Kidney capillary endothelial cell (primary cell): ENCODE measurements at regions not wholly inside any gene's neighbourhood (a gene's known extent, or its start where the extent isn't known, plus 50 kb on each side); places are given as distances from the start of the nearest gene placed in this dataset.
"Not testable (repeated sequence)": the region's sequence is repeated elsewhere in the genome, so short reads cannot be mapped to it uniquely, and the experiment has no call there.

Experiments used
- DNase-seq: peaks from one replicate; pipeline ENCODE4 v3.0.0-alpha.2; 2018; ENCODE audit warnings: low spot score

DNA sequence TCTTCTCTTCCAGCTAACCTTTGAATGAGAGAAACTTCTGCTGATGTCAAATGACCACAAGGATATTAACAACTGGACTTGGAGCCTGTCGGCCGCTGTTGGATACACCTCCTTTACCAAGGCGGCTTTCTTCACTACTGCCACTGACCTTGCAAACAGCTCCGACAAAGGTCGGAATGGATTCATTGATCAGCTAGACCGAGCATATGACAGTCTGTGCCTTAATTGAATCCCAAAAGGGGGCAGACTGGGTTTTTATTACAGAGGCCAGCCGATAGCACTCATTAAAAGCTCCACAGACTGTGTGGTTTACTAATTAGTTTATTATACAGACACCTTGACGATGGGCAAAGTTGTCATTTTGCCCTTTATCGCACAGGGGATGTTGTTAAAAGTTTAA lies 394.5 kb downstream of the RERGL start:
- DNase-seq, result no peak

DNA sequence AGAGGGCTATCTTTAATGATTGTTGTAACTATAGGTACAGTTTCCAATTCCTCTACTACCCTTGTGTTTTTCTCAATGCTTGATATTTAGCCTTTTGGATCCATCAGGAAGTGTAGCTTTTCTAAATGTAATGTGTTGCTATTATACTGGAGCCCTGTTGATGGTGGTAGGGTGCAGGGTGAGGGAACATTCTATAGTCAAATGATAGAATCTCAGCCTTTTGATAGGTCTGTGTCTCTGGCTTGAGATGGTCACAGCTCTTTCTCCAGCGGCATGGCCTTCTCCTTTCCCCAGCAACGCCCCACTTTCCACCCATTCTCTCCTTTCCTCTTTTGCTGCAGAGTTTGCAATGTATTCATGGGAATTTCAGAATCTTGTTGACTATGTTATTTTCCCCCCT lies 398.6 kb downstream of the RERGL start:
- no peak for DNase-seq

- no peak for DNase-seq
Observed at GRCh38 chr12:17680220-17680619, 409.8 kb downstream of the RERGL start.

GRCh38 chr12:17666641-17667324 lies 423.2 kb downstream of the RERGL start:
- DNase-seq, result no peak

- DNase-seq, result no peak
Observed at GRCh38 chr12:17665839-17666238, 424.2 kb downstream of the RERGL start.

- no peak for DNase-seq
Observed at GRCh38 chr12:17661250-17661649, 428.7 kb downstream of the RERGL start.

DNA sequence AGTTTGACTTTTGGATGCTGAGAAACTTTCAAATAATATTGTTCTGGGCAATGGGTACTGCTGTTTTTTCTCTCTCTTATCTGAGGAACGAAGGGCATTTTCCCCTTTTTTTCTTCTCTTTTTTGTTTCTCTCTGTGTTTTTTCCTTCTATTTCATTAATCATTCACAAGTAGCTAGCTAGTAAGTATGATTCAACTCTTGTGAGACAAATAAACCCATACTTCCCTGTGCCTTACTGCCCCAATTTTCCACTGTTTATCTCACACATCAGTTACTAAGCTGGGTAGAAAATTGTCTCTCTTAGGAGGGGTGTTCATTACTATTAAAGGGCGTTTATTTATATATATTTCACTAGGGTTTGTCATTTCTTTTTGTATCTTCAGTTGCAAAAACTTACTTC lies 437.6 kb downstream of the RERGL start:
- DNase-seq, result no peak

GRCh38 chr12:17642340-17642650 lies 447.7 kb downstream of the RERGL start:
- no peak for DNase-seq

DNA sequence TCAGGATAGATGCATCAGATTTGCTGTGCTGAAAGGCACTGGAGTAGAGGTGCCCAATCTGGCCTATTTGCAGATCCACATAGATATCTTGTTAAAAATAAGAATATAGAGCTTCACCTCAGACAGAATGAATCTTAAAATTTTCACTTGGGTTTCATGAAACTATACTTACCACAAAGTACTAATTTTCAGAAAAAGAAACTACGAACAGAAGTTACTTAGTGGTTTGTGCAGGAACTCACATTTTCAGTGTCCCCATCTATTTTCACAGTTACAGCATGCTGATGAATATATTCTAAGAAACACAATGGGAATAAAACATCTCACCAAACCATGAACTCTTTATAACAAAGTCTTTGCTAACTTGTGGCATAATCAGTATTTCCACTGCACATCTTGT lies 449.4 kb downstream of the RERGL start:
- DNase-seq, result no peak

GRCh38 chr12:17618831-17619230 lies 471.2 kb downstream of the RERGL start:
- DNase-seq, result no peak

DNA sequence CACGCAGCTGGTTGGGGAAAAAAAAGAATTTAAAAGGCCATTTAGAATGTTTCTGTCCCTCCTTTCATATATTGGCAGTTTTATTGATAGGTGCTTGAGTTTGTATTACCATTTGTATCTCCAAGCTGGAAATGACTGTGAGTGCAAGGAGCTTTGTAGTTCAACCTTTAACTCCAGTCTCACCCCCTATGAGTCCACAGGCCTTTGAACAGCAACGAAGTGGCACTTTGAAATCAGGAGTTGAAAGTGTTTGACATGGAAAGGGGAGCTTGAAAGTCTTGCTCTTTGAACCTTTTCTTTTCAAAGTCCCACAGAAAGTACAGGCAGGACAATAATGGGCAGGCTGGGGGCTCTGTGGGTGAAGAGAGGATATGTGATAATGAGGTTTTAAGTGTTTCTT lies 480.3 kb downstream of the RERGL start:
- no peak for DNase-seq

GRCh38 chr12:17609153-17609552 lies 480.8 kb downstream of the RERGL start:
- no peak for DNase-seq

DNA sequence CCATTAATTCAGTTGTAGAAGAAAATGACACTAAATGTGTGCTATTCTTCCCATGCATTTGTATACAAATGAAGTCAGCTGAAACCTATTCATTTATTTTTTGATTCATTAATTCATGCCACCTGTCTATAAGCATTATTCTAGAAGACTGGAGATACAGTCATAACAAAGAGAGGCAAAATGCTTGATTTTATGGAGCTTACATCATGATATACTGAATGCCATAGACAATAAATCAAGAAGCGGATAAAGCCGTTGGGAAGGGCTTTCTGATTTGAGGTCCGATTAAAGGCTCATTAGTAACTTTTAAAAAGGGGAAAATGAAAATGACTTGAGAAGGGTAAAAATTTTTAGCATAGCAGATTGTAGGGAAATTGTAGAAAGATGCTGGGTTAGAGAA lies 494.9 kb downstream of the RERGL start:
- no peak for DNase-seq

- DNase-seq, result no peak
Observed at GRCh38 chr12:17593715-17594406, 496.1 kb downstream of the RERGL start.

DNA sequence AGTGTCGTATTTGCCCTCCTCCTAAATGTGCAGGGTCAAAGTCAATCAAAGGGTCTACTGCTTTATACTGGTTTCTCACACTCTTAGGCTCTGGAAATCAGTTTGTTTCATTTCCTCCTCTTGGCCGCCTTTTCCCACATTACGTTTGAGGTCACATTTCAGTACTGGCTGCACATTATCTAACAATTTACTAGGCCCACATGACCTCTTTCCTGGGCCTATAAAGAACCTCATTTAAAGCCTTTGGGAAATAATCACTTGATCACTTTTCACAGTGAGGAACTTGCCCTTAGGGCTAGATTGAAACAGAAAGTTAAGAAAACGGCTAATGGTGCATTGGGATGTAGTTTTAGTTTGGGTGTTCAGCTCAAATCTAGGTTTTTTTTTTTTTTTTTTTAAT lies 497.5 kb downstream of the RERGL start:
- no peak for DNase-seq

DNA sequence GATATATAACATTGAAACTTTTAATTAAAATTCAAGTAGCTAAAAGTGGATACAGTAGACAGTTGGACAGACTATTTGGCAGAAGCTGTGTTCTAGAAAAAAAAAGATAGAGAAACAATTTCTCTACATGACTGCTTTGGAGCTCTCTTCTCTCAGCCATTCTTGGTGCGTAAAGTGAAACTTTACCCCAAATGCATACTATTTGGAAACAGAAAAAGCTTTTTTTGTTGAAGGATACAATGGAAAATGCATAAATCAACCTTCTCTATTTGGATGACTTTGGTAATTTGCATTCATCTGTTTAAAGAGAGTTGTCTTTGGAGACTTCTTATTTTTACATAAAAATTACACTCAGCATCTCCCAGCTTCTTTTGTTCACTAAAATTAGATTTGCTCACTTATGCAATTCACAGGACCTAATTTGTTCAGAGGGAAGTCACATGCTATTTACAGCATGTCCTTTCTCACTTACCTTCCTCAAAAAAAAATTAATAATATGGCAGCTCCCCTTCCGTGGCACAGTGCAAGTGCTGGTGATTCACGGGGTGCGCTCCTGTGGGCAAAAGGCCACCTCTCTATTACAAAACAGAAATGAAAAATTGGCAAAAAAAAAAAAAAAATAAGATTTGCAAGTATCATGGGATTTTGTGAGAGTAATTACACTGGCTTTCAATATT lies 498.9 kb downstream of the RERGL start:
- no peak for DNase-seq

DNA sequence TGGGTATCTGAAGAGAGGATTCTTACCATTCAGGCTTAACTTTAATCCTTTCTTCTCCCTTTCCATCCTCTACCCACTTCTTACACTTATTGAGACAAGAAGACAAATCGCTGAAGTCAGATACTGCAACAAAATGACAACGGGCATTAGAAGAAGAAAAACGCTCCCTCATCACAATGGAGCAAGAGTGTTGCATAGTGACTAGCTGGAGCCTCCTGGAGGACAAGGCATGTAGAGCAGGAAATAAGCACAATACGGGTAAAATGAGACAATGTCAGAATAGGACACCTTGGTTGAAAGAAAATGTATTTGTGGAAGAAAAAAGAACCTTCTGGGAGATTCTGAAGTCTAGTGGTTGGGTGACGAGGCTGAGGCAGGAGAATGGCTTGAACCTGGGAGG lies 501.0 kb downstream of the RERGL start:
- no peak for DNase-seq

- DNase-seq, result no peak
Observed at GRCh38 chr12:17579205-17580026, 510.6 kb downstream of the RERGL start.

GRCh38 chr12:17577405-17577804 lies 512.6 kb downstream of the RERGL start:
- DNase-seq, result no peak

GRCh38 chr12:17572250-17572649 lies 517.7 kb downstream of the RERGL start:
- DNase-seq, result no peak

DNA sequence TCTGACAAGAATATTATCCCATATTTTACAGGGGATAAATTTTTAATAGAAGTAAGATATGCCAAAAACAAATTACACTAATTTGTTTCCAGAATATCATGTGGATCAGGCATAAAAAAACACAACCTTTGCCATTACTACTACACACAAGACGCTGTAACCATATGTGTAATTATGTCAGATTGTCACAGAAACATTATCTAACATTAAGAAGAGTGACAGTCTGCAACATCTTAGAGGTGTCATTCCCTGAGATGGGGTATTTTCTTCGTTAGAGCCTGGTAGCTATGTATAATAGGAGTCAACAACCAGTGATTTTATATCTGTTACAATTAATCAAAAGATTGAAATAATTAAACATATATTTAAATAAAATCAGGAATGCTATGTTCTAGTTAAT lies 518.9 kb downstream of the RERGL start:
- no peak for DNase-seq

DNA sequence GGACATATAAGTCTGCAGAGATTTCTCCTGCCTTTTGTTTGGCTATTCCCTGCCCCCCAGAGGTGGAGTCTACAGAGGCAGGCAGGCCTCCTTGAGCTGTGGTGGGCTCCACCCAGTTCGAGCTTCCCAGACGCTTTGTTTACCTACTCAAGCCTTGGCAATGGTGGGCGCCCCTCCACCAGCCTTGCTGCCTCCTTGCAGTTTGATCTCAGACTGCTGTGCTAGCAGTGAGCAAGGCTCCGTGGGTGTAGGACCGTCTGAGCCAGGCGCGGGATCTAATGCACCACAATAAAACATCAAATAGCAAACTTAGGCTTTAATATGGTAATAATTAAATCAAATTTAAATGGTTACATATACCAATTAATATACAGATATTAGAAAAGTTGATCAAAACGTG lies 525.4 kb downstream of the RERGL start:
- not testable (repeated sequence) for DNase-seq

GRCh38 chr12:17550011-17550410 lies 540.0 kb downstream of the RERGL start:
- no peak for DNase-seq
